ENCODE measurements at regions not wholly inside any gene's neighbourhood (a gene's known extent, or its start where the extent isn't known, plus 50 kb on each side); places are given as distances from the start of the nearest gene placed in this dataset.
"Not testable (repeated sequence)": the region's sequence is repeated elsewhere in the genome, so short reads cannot be mapped to it uniquely, and the experiment has no call there.

DNA sequence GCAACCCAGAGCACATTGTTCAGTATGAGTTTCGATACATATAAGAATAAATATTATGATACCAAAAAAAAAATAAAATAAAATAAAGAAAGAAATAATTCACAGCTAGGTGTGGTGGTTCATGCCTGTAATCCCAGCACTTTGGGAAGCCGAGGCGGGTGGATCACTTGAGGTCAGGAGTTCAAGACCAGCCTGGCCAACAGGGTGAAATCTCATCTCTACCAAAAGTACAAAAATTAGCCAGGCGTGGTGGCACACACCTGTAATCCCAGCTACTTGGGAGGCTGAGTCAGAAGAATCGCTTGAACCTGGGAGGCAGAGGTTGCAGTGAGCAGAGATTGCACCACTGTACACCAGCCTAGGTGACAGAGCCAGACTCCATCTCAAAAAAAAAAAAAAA, 258.9 kb downstream of the MYCN start:
- intact Hi-C loops (cut with DNase I); DNase-seq; ATAC-seq: not testable (repeated sequence)

DNA sequence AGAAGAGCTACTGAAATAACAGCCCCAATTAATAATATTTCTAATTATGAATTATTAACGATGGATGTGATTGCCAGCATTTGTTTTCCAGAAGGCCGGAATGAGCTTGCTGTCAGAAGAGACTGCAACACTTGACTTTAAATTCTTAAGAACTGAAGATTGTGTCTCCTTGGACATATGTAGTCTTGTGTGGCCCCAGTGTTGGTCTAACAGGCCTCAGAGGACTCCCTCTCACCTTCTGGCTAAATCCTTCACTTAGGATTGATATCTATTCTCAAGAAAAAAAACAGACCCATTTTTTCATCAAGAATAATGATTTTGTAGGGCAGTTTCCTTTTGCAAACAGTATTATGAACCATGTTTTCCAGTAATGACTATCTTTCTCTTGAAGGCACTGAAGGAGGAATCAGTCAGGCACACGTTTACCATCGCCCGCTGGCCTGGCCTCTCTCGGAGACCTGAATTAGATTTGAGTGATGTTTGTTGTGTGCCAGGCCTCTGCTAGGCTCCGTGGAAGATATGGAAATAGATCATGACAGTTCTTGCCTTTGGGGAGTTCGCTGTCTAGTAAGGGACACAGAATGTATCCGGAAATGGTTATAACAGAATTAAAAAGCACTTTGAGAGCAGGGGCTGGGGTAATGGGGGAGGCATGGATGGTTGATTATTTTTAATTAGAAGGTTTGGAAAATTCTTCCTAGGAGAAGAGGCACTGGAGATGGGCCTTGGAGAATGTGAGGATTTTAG, 258.0 kb downstream of the MYCN start:
- DNase-seq (no peak), ATAC-seq (no peak)
- intact Hi-C loops (cut with DNase I) = no loop called here

DNA sequence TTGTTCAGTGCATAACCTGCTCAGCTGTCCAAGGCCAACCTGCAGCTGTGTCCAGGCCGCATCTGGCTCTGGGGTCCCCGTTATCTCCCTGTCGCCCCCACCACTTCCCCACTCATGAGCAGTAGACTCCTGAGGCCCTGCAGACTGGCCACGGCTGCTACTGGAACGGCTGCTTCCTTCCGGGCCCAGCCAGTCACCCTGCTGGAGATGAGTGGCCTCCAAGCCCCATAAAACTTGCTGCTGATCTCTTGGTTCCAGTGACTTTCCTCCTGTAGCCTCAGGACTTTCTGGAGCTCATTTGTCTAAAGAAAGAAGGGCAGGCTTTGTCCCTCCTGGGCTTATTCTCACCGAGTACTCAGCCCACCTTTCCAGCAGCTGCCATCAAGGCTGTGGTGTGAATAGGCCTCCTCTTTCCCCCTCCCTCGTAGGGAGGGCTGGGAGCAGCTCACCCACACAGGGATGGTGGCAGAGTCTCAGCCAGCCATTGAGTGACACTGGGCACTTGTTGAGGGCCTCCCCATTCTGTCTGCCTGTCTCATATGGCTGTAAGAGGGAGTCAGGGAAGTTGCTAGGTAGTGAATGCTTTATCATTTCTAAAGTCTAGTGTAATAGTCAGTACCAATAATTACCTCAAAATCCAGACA, 257.3 kb downstream of the MYCN start:
- intact Hi-C loops (cut with DNase I) = no loop called here
- no peak for DNase-seq
- ATAC-seq = no peak

DNA sequence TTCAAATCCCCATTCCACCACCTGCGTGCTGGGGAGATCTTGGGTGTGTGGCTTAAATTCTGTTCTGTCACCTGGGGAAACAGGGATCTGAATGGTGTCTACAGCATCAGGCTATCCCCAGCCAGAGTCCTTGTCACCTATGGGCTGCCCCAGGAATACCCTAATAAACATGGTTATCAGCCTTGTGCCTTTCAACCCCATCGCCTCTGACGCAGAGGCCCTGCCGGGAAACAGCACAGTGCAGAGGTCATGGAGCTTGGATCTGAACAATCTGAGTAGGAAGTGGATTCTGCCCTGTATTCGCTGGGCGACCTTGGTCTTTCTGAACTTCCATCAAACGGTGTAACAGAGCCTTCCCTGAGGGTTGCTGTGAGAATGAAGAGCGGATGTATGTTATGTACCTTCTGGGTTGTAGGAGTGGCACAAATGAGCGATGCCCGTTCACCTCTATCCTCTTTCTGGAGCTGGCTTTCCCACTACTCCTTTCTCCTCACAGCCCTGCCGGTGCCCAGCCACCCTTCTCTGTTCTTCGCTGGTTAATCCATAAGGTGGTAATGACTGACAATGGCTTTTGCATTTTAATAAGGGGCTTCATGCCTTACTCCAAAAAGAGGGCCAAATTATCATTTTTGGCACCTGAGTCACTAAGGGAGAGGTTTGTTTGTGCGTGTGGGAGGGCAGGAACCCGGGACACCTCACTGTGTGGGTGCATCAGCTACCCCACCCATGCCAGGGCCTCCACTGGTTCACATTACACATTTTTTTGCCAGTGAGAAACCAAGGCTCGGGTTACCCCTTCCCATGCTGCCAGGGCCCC, 256.5 kb downstream of the MYCN start:
- no peak for ATAC-seq
- intact Hi-C loops (cut with DNase I) = no loop called here
- no peak for DNase-seq

DNA sequence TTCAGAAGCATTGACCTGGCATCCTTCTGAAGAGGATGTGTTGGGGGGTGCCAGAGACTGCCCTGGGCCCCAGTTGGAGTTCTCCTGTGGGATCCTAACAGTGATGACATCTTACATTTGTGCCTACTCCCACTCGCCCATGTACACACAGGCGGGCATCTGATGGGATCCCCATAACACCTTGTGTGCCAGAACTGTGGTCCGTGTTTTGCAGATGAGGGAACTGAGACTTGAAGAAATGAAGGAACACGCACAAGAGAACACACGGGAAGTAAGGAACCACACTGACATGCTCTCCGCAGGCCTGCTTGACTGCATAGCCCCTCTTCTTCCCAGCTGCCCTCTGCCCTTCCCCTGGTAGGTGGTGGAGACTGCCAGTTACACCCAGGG, 255.3 kb downstream of the MYCN start:
- DNase-seq (no peak), ATAC-seq (no peak)
- intact Hi-C loops (cut with DNase I) = no loop called here

DNA sequence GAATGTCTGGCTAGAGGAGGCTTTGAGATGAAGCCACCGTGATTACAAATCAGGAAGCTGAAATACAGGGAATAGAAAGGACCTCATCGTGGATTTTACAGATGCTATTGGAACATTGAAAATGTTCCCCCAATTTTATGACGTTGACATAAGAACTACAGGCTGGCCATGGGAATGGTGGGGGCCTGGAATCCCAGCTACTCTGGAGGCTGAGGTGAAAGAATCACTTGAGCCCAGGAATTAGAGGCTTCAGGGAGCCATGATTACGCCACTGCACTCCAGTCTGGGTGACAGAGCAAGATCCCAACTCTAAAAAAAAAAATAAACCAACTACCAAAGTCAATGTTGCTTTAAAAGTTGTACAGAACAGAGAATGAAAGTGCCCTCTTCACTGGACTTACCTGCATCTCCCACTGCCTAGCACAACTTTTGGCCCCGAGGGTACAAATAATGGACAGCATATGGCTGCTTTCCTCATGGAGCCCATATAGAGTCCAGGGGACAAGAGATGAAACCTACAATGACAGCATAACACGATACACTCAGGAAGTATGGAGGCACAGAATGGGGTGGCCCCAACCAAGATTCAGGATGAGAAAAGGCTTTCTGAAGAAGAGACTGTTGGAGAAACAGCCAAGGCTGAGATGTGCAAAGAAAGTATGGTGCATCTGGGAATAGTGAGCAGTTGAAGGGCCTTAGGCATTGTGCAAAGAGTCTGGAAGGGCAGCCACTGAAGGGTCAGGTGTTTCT, 254.8 kb downstream of the MYCN start:
- ATAC-seq = no peak
- intact Hi-C loops (cut with DNase I) = no loop called here
- DNase-seq = no peak

DNA sequence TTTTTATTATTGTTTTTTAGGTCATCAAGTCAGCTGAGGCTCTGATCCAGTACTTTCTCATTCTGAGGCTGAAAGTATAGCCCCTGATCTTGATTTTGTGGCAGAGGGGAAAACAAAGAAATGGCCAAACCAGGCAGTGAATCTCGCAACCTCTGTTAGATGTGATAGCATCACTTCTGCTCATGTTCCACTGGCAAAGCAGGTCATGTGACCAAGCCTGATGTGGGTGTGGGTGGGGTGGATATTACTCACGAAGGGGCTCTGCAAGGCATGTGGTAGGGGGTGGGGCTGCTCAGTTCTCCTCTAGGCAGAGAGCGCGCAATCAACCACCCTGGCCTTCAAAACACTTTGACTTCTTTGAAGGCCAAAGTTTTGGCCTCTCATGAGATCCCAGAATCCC, 254.2 kb downstream of the MYCN start:
- intact Hi-C loops (cut with DNase I) = no loop called here
- ATAC-seq (no peak), DNase-seq (no peak)

DNA sequence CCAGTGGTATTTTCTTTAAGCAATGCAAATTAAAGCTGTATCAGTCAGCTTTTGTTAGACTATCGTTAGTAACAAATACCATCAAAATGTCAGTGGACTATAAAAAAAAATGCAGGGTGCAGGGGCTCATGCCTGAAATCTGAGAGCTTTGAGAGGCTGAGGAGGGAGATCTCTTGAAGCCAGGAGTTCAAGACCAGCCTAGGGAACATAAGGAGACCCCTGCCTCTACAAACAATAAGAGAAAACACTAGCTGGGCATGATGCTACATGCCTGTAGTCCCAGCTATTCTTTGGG, 253.7 kb downstream of the MYCN start:
- intact Hi-C loops (cut with DNase I) = no loop called here
- ATAC-seq = no peak
- DNase-seq = no peak

DNA sequence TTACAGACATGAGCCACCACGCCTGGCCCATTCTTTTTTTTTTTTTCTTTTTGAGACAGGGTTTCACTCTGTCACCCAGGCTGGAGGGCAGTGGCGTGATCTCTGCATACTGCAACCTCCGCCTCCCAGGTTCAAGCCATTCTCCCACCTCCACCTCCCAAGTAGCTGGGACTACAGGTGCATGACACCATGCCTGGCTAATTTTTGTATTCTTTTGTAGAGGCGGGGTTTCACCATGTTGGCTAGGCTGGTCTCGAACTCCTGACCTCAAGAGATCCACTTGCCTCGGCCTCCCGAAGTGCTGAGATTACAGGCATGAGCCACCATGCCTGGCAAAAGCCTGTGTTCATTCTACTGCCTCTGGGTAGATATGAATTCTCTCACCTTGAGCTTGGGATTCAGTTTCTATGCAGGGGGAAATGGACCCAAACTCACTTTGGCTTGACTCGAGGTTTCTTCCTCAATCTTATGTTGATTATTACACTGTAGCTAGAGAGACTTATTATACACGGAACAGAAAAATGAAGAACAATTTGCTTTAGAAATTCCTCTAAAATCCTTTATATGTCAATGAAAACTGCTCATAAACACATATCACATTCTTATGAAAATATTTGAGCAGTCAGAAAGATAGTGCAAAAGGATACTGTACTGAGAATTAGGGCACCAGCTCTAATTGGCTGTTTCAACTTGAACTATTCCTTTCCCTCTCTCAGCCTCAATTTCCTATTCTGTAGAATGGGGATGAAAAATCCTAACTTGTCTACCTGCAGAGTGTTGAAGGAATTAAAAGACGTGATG, 252.3 kb downstream of the MYCN start:
- no peak for DNase-seq
- intact Hi-C loops (cut with DNase I) = no loop called here
- no peak for ATAC-seq

DNA sequence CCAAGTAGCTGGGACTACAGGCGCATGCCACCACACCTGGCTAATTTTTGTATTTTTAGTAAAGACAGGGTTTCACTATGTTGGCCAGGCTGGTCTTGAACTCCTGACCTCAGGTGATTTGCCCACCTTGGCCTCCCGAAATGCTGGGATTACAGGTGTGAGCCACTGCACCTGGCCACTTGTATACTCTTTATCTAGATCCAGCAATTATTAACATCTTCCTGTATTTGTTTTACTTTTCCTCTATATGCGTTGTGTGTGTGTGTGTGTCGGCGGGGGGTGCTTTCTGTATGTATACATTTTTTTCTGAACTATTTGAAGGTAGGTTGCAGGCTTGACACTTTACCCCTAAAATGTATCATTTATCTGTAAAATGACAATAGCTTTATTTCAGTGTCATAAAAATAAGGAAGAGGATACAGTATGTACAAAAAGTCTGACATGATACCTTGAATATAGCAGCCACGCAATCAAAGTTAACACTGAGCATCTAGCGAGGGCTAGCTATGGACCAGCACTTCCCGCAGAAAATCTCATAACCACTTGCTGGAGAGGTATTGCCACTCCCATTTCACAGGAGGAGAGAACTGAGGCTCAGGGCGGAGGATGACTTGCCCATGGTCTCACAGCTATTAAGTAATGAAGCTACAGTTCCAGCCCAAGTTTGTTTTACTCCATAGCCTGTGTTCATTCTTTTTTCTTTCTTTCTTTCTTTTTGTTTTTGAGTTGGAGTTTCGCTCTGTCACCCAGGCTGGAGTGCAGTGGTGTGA, 251.3 kb downstream of the MYCN start:
- intact Hi-C loops (cut with DNase I) = no loop called here
- DNase-seq = no peak
- ATAC-seq = no peak

DNA sequence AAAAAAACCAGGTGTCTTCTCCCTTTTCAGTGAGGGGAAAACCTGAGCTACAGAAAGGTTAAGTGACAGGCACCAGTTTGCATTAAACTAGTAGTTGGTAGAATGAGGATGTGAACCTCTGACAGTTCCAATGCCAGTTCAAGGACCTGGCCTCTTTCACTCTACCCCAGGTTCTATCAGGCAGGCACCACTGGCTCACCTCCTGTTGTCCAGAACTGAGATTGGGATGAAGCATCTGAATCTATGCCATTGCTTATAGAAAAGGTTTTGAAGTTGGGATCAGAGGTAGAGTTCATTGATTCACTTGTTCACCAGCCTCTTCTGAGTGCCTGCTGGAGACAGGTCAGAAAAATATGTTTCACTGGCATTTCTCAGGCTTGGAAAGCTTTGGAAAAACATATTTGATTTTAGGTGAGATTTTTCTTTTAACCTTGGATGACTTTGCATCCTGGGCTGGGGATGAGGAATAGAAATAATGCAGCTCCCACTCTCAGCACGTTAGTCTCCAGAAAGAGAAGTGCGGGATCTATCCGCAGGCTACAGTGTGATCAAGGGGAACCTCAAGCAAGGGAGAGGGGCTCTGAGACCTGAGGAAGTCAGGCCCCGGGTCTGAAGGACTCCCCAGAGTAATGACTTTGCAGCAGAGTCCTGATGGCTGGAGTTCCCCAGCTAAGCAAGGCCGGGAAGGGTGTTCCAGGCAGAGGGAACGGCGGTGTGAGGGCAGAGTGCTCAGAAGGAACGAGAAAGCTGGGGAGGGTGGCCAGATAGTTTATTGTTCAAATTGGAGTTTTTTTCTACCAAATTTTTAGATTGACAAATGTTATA, 250.3 kb downstream of the MYCN start:
- ATAC-seq = no peak
- no peak for DNase-seq
- intact Hi-C loops (cut with DNase I) = no loop called here

DNA sequence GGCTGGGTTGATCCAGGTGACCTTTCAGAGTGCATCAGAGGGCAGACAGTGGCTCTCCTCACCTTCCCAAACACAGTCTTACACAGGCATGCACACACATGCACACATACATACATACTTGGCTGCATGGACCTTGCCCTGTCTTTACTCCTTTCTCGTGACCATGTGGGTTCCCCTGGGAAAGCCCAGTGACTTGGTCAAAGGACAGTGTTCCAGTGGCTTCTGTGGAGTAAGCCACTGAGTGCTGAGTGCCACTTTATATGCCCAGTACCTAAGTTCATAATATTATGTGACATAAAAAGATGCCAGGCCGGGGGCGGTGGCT, 249.4 kb downstream of the MYCN start:
- intact Hi-C loops (cut with DNase I) = no loop called here
- no peak for DNase-seq
- ATAC-seq = no peak

DNA sequence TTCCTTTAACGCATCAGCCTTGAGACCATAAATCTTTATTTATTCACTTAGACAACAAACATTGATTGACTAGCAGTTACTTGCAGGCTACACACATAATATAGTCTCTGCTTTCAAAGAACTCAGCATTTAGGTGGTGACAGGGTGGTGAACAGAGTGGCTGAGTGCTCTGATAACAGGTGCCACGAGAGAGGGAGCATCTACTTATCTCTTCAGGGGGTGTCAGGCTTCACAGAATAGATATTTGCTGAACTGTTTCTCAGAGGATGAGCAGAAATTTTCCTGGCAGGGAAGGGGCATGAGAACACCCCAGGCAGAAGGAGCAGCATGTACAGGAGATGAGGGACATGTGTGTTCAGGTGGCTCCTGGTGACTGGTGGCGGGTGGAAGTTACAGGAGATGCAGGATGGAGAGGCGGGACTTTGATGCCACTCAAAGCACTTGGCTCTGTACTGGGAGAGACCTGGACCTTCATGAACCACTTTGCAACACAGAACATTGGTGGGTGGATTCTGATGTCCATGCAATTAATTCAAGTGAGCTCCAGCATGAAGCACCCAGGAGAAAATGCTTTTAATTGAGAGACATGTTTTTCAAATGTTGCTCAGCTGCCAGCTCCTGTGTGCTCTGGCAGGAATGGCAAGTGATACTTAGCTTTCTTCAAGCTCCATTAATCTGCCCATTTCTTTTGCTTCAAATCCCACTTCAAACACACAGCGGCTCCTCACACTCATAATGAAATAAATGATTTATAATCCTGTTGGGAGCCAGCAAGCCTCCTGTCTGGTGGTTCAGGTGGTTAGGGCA, 248.9 kb downstream of the MYCN start:
- intact Hi-C loops (cut with DNase I) = no loop called here
- no peak for ATAC-seq
- DNase-seq = no peak

DNA sequence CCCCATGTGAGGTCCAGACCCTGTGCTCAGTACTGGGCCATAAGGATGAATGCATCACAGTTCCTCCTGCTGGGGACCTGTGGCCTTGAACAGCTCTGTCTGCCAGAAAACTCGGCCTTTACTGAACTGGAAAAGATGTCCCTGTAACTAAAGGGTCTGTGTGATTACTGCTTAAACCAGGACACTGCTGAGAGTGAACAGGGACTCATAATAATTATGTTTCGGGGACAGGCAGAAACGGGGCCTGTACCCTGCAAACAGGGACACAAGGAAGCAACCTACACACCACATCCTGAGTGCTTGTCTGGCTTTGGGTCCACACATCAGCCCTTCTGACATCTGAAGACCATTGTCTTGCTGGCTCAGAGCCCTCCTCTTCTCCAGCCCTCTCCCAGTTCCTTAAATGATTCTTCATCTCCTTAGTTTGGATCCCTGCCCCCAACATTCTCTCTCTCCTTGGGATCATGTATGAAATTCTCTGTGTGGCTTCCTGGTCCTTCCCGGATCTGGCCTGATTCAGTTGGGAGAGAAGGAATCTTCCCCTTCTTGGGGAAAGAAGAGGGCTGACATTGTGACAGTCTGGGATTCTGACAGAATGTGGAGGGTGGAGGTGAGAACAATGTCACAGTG, 248.0 kb downstream of the MYCN start:
- intact Hi-C loops (cut with DNase I) = no loop called here
- DNase-seq (no peak), ATAC-seq (no peak)

DNA sequence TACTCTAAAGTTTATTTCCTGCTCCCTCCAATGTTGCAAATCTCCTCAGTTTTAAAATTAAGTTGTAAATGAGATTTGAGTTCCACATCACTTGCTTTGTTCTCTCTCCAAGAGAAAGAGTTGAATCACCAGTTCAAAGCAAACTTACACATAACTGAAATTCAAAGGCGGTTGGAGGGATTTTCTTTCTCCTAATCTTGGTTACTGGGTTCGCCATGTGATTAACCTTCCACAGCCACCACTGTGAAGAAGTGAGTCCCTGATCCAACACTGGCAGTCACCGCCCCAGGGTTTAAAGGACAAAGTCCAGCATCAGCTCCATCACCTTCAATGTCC, 247.1 kb downstream of the MYCN start:
- intact Hi-C loops (cut with DNase I) = no loop called here
- ATAC-seq = no peak
- DNase-seq = no peak

DNA sequence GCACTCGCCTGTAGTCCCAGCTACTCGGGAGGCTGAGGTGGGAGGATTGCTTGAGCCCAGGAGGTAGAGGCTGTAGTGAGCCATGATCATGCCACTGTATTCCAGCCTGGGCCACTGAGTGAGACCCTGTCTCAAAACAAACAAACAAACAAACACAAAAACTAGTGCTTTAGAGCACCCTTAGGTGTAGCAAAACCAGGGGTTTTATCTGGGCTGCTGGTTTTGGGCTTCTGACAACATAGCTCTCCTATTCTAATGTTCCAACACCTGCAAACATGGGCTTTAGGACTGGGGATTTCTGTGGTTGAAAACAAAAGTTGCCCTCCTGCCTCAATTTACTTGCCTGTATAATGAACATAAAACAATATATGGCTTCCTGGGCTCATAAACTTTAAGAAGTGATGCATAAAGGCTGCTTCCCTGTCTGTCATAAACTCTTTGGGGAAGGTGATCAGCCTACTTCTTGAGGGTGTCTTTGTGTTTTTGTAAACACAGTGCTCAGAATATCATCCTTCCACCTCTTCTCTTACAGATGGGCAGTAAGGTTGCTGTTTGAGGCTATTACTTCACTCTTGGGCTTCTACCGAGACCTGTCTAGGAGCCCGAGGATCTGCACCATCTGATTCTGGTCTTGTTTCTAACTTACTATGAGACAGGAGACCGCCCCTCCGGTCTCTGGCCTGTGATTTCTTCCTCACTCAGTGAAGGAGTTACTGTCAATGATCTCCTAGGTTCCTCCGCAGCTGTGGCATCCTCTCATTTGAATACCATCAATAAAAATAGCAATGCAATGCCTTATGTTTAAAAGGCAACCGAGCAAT, 246.5 kb downstream of the MYCN start:
- intact Hi-C loops (cut with DNase I) = no loop called here
- DNase-seq = no peak
- no peak for ATAC-seq

Measured in left cardiac atrium (tissue), 4 donors.